KMS-11 (cell line): ENCODE measurements at regions not wholly inside any gene's neighbourhood (a gene's known extent, or its start where the extent isn't known, plus 50 kb on each side); places are given as distances from the start of the nearest gene placed in this dataset.
"Not testable (repeated sequence)": the region's sequence is repeated elsewhere in the genome, so short reads cannot be mapped to it uniquely, and the experiment has no call there.

ENCODE experiments used
- H2AFZ ChIP-seq: fragments of 200-600 bp; sonication (generic); 2 replicates; pipeline ENCODE4 v1.6.1; 2016; ENCODE audit warnings: antibody characterized with exemption, mixed run types, low read depth
- H3K27ac ChIP-seq: fragments of 200-600 bp; sonication (generic); 2 replicates; pipeline ENCODE4 v1.6.1; 2016; ENCODE audit warnings: mild to moderate bottlenecking, mixed run types
- H3K27me3 ChIP-seq: fragments of 200-600 bp; sonication (generic); 2 replicates; pipeline ENCODE4 v1.6.1; 2017; ENCODE audit warnings: mild to moderate bottlenecking, low read depth, mixed run types, moderate library complexity; ENCODE audit not compliant: insufficient read depth
- H3K36me3 ChIP-seq: fragments of 200-600 bp; sonication (generic); 2 replicates; pipeline ENCODE4 v1.6.1; 2017; ENCODE audit warnings: mild to moderate bottlenecking, mixed run types; ENCODE audit not compliant: insufficient read depth
- H3K4me1 ChIP-seq: fragments of 200-600 bp; sonication (generic); 2 replicates; pipeline ENCODE4 v1.6.1; 2016; ENCODE audit warnings: mild to moderate bottlenecking, low read depth, mixed run types; ENCODE audit not compliant: poor library complexity, severe bottlenecking
- H3K4me2 ChIP-seq: fragments of 200-600 bp; sonication (generic); 2 replicates; pipeline ENCODE4 v1.7.0; 2016; ENCODE audit warnings: mild to moderate bottlenecking, mixed run types
- H3K4me3 ChIP-seq: fragments of 200-600 bp; sonication (generic); IDR thresholded peaks from 2 replicates; pipeline ENCODE4 v1.6.1; 2017; ENCODE audit warnings: low read depth, low read length, mixed read lengths; ENCODE audit not compliant: insufficient read depth
- H3K79me2 ChIP-seq: fragments of 200-600 bp; sonication (generic); 2 replicates; pipeline ENCODE4 v1.6.1; 2016; ENCODE audit warnings: low read depth, mixed run types; ENCODE audit not compliant: insufficient read depth
- H3K9ac ChIP-seq: fragments of 200-600 bp; sonication (generic); 2 replicates; pipeline ENCODE4 v1.6.1; 2016; ENCODE audit warnings: mild to moderate bottlenecking, mixed run types
- H4K20me1 ChIP-seq: fragments of 200-600 bp; sonication (generic); 2 replicates; pipeline ENCODE4 v1.6.1; 2016; ENCODE audit warnings: mild to moderate bottlenecking, mixed run types; ENCODE audit not compliant: insufficient read depth
- TF ChIP-seq, protein P1 (sequence below): fragments of 200-600 bp; sonication (generic); conservative IDR thresholded peaks from 2 replicates; pipeline ENCODE4 v1.6.1; 2017; ENCODE audit warnings: low read depth, mild to moderate bottlenecking, antibody characterized with exemption, low read length, moderate library complexity, mixed read lengths

DNA sequence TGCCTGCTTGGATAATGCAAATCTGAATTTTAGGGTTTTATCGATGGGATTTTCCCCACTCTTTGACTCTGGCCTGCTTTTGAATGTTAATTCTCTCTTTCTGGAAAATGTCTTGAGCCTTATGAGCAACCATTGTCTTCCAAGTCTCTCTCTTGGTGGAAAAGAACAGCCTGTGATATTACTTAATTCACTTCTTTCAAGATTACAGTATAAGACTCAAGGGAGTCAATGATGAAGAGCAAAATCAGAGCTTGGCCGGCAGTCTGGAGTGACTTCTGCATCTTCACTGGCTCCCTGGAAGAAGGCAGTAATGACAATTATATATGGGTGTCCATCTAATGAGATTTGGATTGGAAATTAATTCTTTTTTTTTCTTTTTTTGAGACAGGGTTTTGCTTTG lies 122.9 kb upstream of the ZEB2 start:
- H3K4me3 ChIP-seq, result no peak overlapping the region
- no peak overlapping the region for H2AFZ ChIP-seq
- H3K27ac ChIP-seq, result no peak overlapping the region
- no peak overlapping the region for H3K4me2 ChIP-seq
- H3K4me1 ChIP-seq, result no peaks in the 10 kb centered on the region
- no peaks in the 10 kb centered on the region for H3K36me3 ChIP-seq
- no peak overlapping the region for H3K9ac ChIP-seq
- H3K27me3 ChIP-seq, result no peaks in the 10 kb centered on the region
- TF ChIP-seq, protein P1, sequence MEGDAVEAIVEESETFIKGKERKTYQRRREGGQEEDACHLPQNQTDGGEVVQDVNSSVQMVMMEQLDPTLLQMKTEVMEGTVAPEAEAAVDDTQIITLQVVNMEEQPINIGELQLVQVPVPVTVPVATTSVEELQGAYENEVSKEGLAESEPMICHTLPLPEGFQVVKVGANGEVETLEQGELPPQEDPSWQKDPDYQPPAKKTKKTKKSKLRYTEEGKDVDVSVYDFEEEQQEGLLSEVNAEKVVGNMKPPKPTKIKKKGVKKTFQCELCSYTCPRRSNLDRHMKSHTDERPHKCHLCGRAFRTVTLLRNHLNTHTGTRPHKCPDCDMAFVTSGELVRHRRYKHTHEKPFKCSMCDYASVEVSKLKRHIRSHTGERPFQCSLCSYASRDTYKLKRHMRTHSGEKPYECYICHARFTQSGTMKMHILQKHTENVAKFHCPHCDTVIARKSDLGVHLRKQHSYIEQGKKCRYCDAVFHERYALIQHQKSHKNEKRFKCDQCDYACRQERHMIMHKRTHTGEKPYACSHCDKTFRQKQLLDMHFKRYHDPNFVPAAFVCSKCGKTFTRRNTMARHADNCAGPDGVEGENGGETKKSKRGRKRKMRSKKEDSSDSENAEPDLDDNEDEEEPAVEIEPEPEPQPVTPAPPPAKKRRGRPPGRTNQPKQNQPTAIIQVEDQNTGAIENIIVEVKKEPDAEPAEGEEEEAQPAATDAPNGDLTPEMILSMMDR, result no peak
- no peaks in the 10 kb centered on the region for H4K20me1 ChIP-seq
- H3K79me2 ChIP-seq, result no peaks in the 10 kb centered on the region

DNA sequence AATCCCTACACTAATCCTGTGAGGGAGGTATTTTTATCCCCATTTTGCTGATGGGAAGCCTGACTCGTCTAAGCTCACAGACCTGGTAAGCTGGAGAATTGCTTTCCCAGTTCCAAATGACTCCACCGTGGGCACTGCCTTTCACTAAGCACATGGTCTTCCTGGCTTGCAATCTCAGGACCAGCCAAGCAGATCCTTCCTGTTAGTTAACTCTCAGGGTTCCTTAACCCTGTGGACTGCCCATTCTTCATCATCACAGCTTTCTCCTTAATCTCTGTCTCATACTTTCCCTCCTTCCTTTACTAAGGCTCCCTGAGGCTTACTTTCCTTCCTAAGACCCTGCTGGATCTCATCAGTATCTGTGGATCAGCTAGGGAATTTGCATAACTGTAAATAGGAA lies 122.2 kb upstream of the ZEB2 start:
- Histone ChIP-seq H3K36me3 (no peaks in the 10 kb centered on the region), H3K27me3 (no peaks in the 10 kb centered on the region), H3K27ac (no peak overlapping the region), H4K20me1 (no peaks in the 10 kb centered on the region), H3K9ac (no peak overlapping the region), H3K4me2 (no peak overlapping the region), H3K4me1 (no peaks in the 10 kb centered on the region), H2AFZ (no peak overlapping the region), H3K79me2 (no peaks in the 10 kb centered on the region), H3K4me3 (no peak overlapping the region)
- TF ChIP-seq, protein P1, result no peak

DNA sequence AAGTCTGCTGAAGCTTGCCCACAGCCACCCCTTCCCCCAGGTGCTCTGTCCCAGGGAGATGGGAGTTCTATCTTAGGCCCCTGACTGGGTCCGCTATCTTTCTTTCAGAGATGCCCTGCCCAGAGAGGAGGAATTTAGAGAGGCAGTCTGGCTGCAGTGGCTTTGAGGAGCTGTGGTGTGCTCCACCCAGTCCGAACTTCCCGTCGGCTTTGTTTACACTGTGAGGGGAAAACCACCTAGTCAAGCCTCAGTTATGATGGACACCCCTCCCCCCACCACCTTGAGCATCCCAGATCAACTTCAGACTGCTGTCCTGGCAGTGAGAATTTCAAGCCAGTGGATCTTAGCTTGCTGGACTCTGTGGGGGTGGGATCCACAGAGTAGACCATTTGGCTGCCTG lies 118.3 kb upstream of the ZEB2 start:
- not testable (repeated sequence) for H3K36me3 ChIP-seq, H3K4me3 ChIP-seq, H3K9ac ChIP-seq, H3K27ac ChIP-seq, H3K79me2 ChIP-seq, H3K4me1 ChIP-seq, H4K20me1 ChIP-seq, H2AFZ ChIP-seq, H3K4me2 ChIP-seq, H3K27me3 ChIP-seq

DNA sequence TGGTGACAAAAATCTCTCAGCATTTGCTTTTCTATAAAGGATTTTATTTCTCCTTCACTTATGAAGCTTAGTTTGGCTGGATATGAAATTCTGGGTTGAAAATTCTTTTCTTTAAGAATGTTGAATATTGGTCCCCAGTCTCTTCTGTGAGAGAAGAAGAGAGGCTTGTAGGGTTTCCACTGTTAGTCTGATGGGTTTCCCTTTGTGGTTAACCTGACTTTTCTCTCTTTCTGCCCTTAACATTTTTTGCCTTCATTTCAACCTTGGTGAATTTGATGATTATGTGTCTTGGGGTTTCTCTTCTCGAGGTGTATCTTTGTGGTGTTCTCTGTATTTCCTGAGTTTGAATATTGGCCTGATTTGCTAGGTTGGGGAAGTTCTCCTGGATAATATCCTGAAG lies 116.9 kb upstream of the ZEB2 start:
- H2AFZ ChIP-seq, H3K79me2 ChIP-seq, H4K20me1 ChIP-seq, H3K36me3 ChIP-seq, H3K4me3 ChIP-seq, H3K27ac ChIP-seq, H3K27me3 ChIP-seq, H3K4me1 ChIP-seq, H3K9ac ChIP-seq, H3K4me2 ChIP-seq: not testable (repeated sequence)

- no peak overlapping the region for H3K9ac ChIP-seq
- peaks cover 27% of the 10 kb centered on the region for H3K4me1 ChIP-seq
- H4K20me1 ChIP-seq, result no peaks in the 10 kb centered on the region
- TF ChIP-seq, protein P1, result no peak
- no peaks in the 10 kb centered on the region for H3K36me3 ChIP-seq
- no peaks in the 10 kb centered on the region for H3K27me3 ChIP-seq
- no peaks in the 10 kb centered on the region for H3K79me2 ChIP-seq
- H2AFZ ChIP-seq, result no peak overlapping the region
- H3K4me3 ChIP-seq, result no peak overlapping the region
- H3K4me2 ChIP-seq, result no peak overlapping the region
- H3K27ac ChIP-seq, result no peak overlapping the region
Measured at GRCh38 chr2:144632809-144633208, 112.9 kb upstream of the ZEB2 start.
